Breast epithelium (tissue), 3 donors: ENCODE measurements at regions not wholly inside any gene's neighbourhood (a gene's known extent, or its start where the extent isn't known, plus 50 kb on each side); places are given as distances from the start of the nearest gene placed in this dataset.

Source experiments
- POLR2A ChIP-seq: fragments of 450-650 bp; IDR thresholded peaks from one replicate; pipeline ENCODE4 v1.6.1; 2016; ENCODE audit warnings: antibody characterized with exemption, mild to moderate bottlenecking, moderate library complexity
- TF ChIP-seq, protein P1 (sequence below), 3 donors: fragments of 450-650 bp; IDR thresholded peaks; one replicate each; pipeline ENCODE4 v1.5.1; 2016 to 2017; ENCODE audit warnings: antibody characterized with exemption in 3 of 3, mild to moderate bottlenecking in 3 of 3, moderate library complexity in 3 of 3

DNA sequence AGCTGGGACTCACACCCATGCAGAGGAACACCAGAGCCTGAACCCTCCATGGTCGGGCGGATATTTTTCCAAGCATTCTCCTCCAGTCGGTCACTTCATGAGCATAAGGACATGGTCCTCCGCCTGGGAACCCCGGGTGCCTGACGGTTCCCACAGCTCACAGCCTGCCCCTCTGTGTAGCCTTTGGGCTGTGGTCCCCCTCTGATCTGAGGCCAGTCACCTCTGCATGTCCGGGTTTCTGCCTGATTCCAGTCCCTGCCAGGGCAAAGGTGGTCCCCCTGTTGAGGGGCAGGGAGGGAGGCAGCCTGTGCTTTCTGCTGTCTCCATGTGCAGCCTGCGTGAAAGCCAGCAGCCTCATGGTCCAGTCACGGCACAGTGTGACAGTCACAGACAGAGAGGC lies 76.6 kb upstream of the KLF13 start:
- TF ChIP-seq, protein P1, sequence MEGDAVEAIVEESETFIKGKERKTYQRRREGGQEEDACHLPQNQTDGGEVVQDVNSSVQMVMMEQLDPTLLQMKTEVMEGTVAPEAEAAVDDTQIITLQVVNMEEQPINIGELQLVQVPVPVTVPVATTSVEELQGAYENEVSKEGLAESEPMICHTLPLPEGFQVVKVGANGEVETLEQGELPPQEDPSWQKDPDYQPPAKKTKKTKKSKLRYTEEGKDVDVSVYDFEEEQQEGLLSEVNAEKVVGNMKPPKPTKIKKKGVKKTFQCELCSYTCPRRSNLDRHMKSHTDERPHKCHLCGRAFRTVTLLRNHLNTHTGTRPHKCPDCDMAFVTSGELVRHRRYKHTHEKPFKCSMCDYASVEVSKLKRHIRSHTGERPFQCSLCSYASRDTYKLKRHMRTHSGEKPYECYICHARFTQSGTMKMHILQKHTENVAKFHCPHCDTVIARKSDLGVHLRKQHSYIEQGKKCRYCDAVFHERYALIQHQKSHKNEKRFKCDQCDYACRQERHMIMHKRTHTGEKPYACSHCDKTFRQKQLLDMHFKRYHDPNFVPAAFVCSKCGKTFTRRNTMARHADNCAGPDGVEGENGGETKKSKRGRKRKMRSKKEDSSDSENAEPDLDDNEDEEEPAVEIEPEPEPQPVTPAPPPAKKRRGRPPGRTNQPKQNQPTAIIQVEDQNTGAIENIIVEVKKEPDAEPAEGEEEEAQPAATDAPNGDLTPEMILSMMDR (IDR thresholded peaks at IDR 0.05) = no peak
- TF ChIP-seq POLR2A = no peak
